ENCODE measurements at regions not wholly inside any gene's neighbourhood (a gene's known extent, or its start where the extent isn't known, plus 50 kb on each side); places are given as distances from the start of the nearest gene placed in this dataset.

GRCh38 chr3:177361081-177361938 lies 164.0 kb upstream of the TBL1XR1 start (continued):
- TF ChIP-seq RAD21 (IDR thresholded peaks at IDR 0.05 in 1 of 2, conservative IDR thresholded peaks at IDR 0.05 in 1 of 2; ENCODE audit: low read depth in 2 of 2, low read length in 2 of 2) (no peak), RXRA (IDR thresholded peaks at IDR 0.05; ENCODE audit: insufficient read depth, low read depth, low read length) (no peak), TBP (IDR thresholded peaks at IDR 0.05; ENCODE audit: low read depth, low read length) (no peak), TAF7 (optimal IDR thresholded peaks at IDR 0.05; ENCODE audit: borderline replicate concordance, low read depth, low read length) (no peak), NANOG (IDR thresholded peaks at IDR 0.05; ENCODE audit: insufficient read depth, low read depth, low read length, poor library complexity, severe bottlenecking) (no peak), CBX5 (IDR thresholded peaks at IDR 0.05; ENCODE audit: low read depth, low read length) (no peak), EZH2 (IDR thresholded peaks at IDR 0.05; ENCODE audit: low read depth, low read length, severe bottlenecking) (no peak), KDM5A (IDR thresholded peaks at IDR 0.05; ENCODE audit: low read length) (no peak), EP300 (IDR thresholded peaks at IDR 0.05; ENCODE audit: borderline replicate concordance in 1 of 2, low read depth in 2 of 2, low read length in 2 of 2) (no peak), GTF2F1 (IDR thresholded peaks at IDR 0.05; ENCODE audit: borderline replicate concordance, low read depth, low read length) (no peak), JUN (IDR thresholded peaks at IDR 0.05; ENCODE audit: low read depth, low read length) (no peak), CTCF (IDR thresholded peaks at IDR 0.05; ENCODE audit: control extremely low read depth in 1 of 3, insufficient read depth in 1 of 3, low read depth in 1 of 3, low read length in 3 of 3) (no peak)
